Heart left ventricle (tissue), 16 donors: ENCODE measurements at regions not wholly inside any gene's neighbourhood (a gene's known extent, or its start where the extent isn't known, plus 50 kb on each side); places are given as distances from the start of the nearest gene placed in this dataset.
A peak's percentile ranks its signal among the peaks of the same experiment; 100 is the strongest.

ENCODE experiments used
- ATAC-seq, 4 donors: fragments of 200-7000 bp; cut with Tn5 transposase; one replicate each; pipeline ENCODE4 v1.9.1; 2020 to 2022; ENCODE audit warnings: moderate library complexity in 4 of 4, mild to moderate bottlenecking in 3 of 4, moderate number of reproducible peaks in 1 of 4
- DNase-seq, 5 donors: peaks; one replicate each; pipeline ENCODE4 v3.0.0-alpha.2; 2020
- H3K27ac ChIP-seq, 12 donors: fragments of 200-600 bp; sonication (generic) in 4 of 12; one replicate each; pipeline versions ENCODE4 v1.5.0 to v1.8.0; 2016 to 2022; ENCODE audit warnings: mild to moderate bottlenecking in 2 of 12
- H3K27me3 ChIP-seq, 9 donors: fragments of 200-600 bp; sonication (generic) in 2 of 9; one replicate each; pipeline versions ENCODE4 v1.5.1 to v1.8.0; 2016 to 2022; ENCODE audit warnings: mild to moderate bottlenecking in 3 of 9
- H3K36me3 ChIP-seq, 9 donors: fragments of 200-600 bp; sonication (generic) in 2 of 9; one replicate each; pipeline versions ENCODE4 v1.5.0 to v1.8.0; 2018 to 2022; ENCODE audit warnings: mild to moderate bottlenecking in 2 of 9
- H3K4me1 ChIP-seq, 12 donors: fragments of 200-600 bp; sonication (generic) in 4 of 12; one replicate each; pipeline versions ENCODE4 v1.5.0 to v1.8.0; 2016 to 2022; ENCODE audit warnings: mild to moderate bottlenecking in 3 of 12
- H3K4me3 ChIP-seq, 12 donors: fragments of 200-600 bp; sonication (generic) in 4 of 12; one replicate each; pipeline versions ENCODE4 v1.5.0 to v1.8.0; 2017 to 2022; ENCODE audit warnings: mild to moderate bottlenecking in 9 of 12, moderate library complexity in 4 of 12
- H3K9me3 ChIP-seq, 12 donors: fragments of 200-600 bp; sonication (generic) in 4 of 12; one replicate each; pipeline versions ENCODE4 v1.5.0 to v1.8.0; 2016 to 2022; ENCODE audit warnings: mild to moderate bottlenecking in 1 of 12
- POLR2A ChIP-seq, 2 donors: fragments of 450-650 bp; IDR thresholded peaks; one replicate each; pipeline ENCODE4 v1.6.1; 2017; ENCODE audit warnings: antibody characterized with exemption in 2 of 2, mild to moderate bottlenecking in 2 of 2, moderate library complexity in 2 of 2
- WGBS, 4 donors: extraction: QIAGEN DNeasy Blood & Tissue Kit in 2 of 4; methylation state at CpG; one replicate each; pipeline versions ENCODE4 v1.1.5 to v1.1.7; 2013 to 2018; 5-methylcytosine and 5-hydroxymethylcytosine counted together
- intact Hi-C, 10 donors: fragments of 100-400 bp; cut with DNase I; formaldehyde crosslinking; loops; one replicate each; pipeline versions ENCODE4 v1.11.1 to v1.14.2; 2022
- TF ChIP-seq, protein P1 (sequence below), 12 donors: fragments of 200-600 bp; sonication (generic) in 4 of 12; IDR thresholded peaks; one replicate each; pipeline versions ENCODE4 v1.5.0 to v1.8.0; 2018 to 2022; ENCODE audit warnings: antibody characterized with exemption in 12 of 12, mild to moderate bottlenecking in 5 of 12
- donor health status: ischemic (EF 13 %, LVEDD 7.1; RV severe dilation, severe dysfunction).
- donor health status: healthy with polysubstance abuse.
- donor health status: DM: no; HTN: yes; CAD: no.
- donor health status: DM: no; HTN: no; CAD: no.
- donor health status: ischemic (EF 25% LVEDD 6.9; RV normal size, moderate dysfunction).
- donor health status: ischemic (EF 25% LVEDD 5.7; RV mildly dilated, moderate dysfunction).
- donor health status: healthy.
- donor health status: DM: yes; HTN: yes; CAD: no.
- donor health status: ischemic (EF 35%, LVEDD 5.7; RV mildly dilated, moderate dysfunction).
- donor health status: nonischemic (EF 11% LVEDD 7.7; RV severe dilation, severe dysfunction).
- donor health status: DM: yes; HTN: yes; CAD: no.
- donor health status: PGD.
- donor health status: ischemic (EF 29% LVEDD 5.4; RV normal size, mild dysfunction).
- donor health status: nonischemic (EF 23%, LVEDD 6.1; RV moderate dilation, normal function).

DNA sequence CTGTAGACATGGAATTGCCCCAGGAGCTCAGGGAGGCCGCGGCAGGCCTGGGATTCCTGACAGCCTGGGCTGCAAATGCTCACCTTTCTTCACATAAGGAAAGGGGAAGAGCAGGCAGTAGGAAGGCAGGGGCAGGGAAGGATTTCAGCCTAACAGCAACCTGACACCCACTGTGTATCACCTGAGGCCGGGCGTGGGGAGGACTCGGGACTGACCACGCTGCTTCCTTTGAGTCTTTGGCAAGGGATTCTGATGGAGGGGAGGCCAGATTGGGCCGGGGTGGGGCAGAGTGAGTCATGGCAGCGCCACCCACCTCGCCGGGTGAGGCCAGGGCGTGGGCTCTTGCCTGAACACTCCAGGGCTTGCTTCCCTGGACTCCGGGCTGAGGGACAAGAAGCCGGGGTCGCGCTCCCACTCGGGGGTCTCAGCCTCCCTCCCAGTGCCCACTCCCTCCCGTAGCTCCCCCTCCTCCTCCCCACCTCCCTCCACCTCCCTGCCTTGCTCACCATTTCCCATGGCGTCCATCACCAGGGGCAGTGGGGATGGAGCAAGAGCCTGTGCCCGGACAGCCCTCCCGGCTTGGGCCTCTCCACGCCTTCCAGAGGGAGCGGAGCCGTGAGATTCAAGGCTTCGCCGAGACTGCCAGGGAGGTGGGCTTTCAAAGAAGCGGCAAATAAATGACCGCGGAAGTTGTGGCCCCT lies 247.9 kb upstream of the RTL1 start:
- H3K27me3 ChIP-seq = peaks cover 0 to 30% (median 0%) of the 10 kb centered on the region in 9 donors
- no peaks in the 10 kb centered on the region for H3K36me3 ChIP-seq
- no peak for DNase-seq
- no peak overlapping the region for H3K27ac ChIP-seq
- TF ChIP-seq POLR2A (IDR thresholded peaks at IDR 0.05) = no peak
- TF ChIP-seq, protein P1, sequence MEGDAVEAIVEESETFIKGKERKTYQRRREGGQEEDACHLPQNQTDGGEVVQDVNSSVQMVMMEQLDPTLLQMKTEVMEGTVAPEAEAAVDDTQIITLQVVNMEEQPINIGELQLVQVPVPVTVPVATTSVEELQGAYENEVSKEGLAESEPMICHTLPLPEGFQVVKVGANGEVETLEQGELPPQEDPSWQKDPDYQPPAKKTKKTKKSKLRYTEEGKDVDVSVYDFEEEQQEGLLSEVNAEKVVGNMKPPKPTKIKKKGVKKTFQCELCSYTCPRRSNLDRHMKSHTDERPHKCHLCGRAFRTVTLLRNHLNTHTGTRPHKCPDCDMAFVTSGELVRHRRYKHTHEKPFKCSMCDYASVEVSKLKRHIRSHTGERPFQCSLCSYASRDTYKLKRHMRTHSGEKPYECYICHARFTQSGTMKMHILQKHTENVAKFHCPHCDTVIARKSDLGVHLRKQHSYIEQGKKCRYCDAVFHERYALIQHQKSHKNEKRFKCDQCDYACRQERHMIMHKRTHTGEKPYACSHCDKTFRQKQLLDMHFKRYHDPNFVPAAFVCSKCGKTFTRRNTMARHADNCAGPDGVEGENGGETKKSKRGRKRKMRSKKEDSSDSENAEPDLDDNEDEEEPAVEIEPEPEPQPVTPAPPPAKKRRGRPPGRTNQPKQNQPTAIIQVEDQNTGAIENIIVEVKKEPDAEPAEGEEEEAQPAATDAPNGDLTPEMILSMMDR (IDR thresholded peaks at IDR 0.05) = no peak
- intact Hi-C loops = no loop called here
- peak overlapping the region in 1 of 12 donors; percentile 12 for H3K4me3 ChIP-seq
- WGBS, 4 donors = 54 to 70% (median 58%) methylated on average over 21 to 28 of the region's 28 CpGs
- no peak for ATAC-seq
- H3K9me3 ChIP-seq = peaks cover 0 to 20% (median under 1%) of the 10 kb centered on the region in 12 donors
- no peaks in the 10 kb centered on the region for H3K4me1 ChIP-seq

DNA sequence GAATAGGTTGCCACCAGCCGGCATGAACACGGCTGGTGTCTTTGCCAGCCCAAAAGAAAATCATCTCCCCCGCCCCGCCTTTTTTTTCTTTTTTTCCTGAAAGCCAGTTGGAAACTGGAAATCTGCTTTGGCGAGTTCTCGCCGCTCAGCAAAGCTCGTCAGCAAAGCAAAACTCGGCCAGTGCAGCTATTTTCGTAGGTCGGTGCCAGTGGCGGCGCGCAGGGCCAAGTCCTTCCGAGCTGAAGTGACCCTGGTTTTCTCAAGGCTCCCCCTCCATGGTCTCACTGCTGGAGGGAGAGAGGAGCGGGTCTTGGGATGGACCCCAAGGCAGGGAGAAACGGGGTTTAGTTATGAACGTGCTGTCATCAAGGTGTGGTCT lies 248.4 kb upstream of the RTL1 start:
- H3K4me3 ChIP-seq = peak overlapping the region in 1 of 12 donors; percentile 12

DNA sequence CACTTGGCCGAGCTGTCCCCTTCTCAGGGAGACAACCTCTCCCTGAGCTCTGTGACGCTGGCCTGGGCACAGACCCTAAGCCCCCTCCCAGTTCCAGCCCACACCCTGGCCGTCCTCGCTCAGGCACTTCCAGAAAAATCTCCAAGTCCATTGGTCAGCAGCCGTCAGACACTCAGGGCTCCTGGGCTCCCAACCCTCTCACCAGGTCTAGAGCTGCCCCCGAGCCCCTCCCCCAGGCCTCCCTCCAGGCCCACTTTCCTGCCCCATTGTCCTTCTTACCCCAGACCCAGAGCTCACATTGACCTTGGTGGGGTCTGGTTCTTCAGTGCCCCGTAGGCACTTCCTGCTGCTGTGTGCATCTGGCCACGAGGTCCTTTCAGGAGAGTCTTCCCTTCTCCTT lies 249.3 kb upstream of the RTL1 start:
- intact Hi-C loops = no loop called here
- TF ChIP-seq, protein P1 (IDR thresholded peaks at IDR 0.05) = no peak
- no peak for TF ChIP-seq POLR2A (IDR thresholded peaks at IDR 0.05)
- H3K9me3 ChIP-seq = peaks cover 0 to 9% (median 0%) of the 10 kb centered on the region in 12 donors
- peaks cover 0 to 30% (median 0%) of the 10 kb centered on the region in 9 donors for H3K27me3 ChIP-seq
- no peak for ATAC-seq
- no peak for DNase-seq
- H3K27ac ChIP-seq = no peak overlapping the region
- H3K4me3 ChIP-seq = no peak overlapping the region
- H3K4me1 ChIP-seq = no peaks in the 10 kb centered on the region
- H3K36me3 ChIP-seq = no peaks in the 10 kb centered on the region
- WGBS, 4 donors = 70 to 80% (median 79%) methylated on average over 8 of the region's 8 CpGs

More for the DNA sequence above, 248.4 kb upstream of the RTL1 start:
- no peaks in the 10 kb centered on the region for H3K36me3 ChIP-seq
- no peaks in the 10 kb centered on the region for H3K4me1 ChIP-seq
- DNase-seq (no peak), ATAC-seq (no peak)
- no peak overlapping the region for H3K27ac ChIP-seq
- 72 to 84% (median 81%) methylated on average over 18 of the region's 18 CpGs for WGBS, 4 donors
- TF ChIP-seq, protein P1 (IDR thresholded peaks at IDR 0.05) = no peak
- no peak for TF ChIP-seq POLR2A (IDR thresholded peaks at IDR 0.05)
- intact Hi-C loops = no loop called here
- peaks cover 0 to 19% (median 0%) of the 10 kb centered on the region in 12 donors for H3K9me3 ChIP-seq
- H3K27me3 ChIP-seq = peaks cover 0 to 30% (median 0%) of the 10 kb centered on the region in 9 donors

DNA sequence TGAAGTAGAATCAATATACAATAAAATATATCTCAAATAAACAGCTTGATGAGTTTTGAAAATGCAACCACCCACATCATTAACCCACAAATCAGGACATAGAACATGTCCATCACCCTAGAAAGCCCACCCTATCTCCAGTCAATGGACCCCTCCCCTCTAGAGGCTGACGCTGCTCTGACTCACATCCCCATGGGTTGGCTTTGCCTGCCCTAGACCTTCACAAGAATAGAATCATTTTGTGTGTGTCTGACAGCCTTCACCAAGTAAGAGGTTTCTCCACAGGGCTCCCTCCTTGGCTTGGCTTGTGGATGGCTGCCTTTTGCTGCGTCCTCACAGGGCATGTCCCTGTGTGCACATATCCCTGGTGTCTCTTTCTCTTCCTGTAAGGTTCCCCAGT lies 250.2 kb upstream of the RTL1 start:
- H3K27ac ChIP-seq = no peak overlapping the region
- DNase-seq = no peak
- peaks cover 0 to under 1% (median 0%) of the 10 kb centered on the region in 12 donors for H3K9me3 ChIP-seq
- no peak for ATAC-seq
- H3K27me3 ChIP-seq = peaks cover 0 to 30% (median 0%) of the 10 kb centered on the region in 9 donors
- 73 to 86% (median 85%) methylated on average over 2 of the region's 2 CpGs for WGBS, 4 donors
- no peaks in the 10 kb centered on the region for H3K36me3 ChIP-seq
- intact Hi-C loops = no loop called here
- H3K4me1 ChIP-seq = no peaks in the 10 kb centered on the region
- H3K4me3 ChIP-seq = no peak overlapping the region
- no peak for TF ChIP-seq POLR2A (IDR thresholded peaks at IDR 0.05)
- TF ChIP-seq, protein P1 (IDR thresholded peaks at IDR 0.05) = no peak
